GM18868 (cell line): ENCODE measurements at regions not wholly inside any gene's neighbourhood (a gene's known extent, or its start where the extent isn't known, plus 50 kb on each side); places are given as distances from the start of the nearest gene placed in this dataset.

Source experiments
- ATAC-seq: cut with Tn5 transposase; IDR thresholded peaks from one replicate; pipeline ENCODE4 v1.9.1; 2021; ENCODE audit warnings: mild to moderate bottlenecking, moderate library complexity; ENCODE audit not compliant: unreplicated experiment

- no peak for ATAC-seq
Measured at GRCh38 chr2:104664672-104665071, 189.2 kb upstream of the POU3F3 start.

- ATAC-seq, result no peak
Measured at GRCh38 chr2:104668631-104669030, 185.3 kb upstream of the POU3F3 start.

DNA sequence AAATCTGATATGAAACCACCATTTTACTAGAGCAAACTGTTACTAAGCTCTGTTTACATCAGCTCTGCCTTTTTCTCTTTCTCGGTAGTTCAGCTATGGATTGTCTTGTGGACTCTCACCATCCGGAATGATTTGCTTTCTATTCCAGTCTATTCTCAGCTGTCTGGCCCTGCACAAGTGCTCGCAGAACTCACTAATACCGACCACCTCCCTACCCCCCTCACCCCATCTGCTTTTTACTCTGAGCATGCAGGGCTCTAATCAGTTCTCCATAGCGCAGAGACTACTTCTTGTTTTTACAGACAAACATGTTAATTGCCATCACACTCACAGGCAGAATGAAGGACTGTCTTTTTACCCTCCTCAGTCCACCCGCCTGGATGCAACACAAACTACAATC, 180.7 kb upstream of the POU3F3 start:
- no peak for ATAC-seq

GRCh38 chr2:104678181-104678580, 175.7 kb upstream of the POU3F3 start:
- no peak for ATAC-seq

DNA sequence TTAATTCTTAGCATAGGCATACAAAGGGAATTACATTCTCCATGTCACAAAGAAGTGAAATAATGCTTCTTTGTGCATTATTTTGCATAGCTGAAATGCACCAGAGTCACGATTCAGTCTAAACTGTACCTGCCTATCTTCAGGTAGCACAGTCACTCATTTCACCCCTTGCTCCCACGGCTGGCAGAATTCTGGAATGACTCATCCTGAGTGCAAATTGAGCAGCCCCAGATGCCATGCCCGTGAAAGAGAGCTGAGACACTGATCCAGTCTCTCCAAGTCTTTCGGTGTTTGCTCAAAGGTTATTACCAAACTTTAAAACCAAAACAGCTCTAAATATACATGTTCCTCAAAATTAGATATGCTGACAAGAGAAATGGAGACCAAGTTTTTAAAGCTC, 168.3 kb upstream of the POU3F3 start:
- no peak for ATAC-seq

GRCh38 chr2:104687147-104687546, 166.8 kb upstream of the POU3F3 start:
- no peak for ATAC-seq

- no peak for ATAC-seq
Measured at GRCh38 chr2:104690255-104690984, 163.5 kb upstream of the POU3F3 start.

DNA sequence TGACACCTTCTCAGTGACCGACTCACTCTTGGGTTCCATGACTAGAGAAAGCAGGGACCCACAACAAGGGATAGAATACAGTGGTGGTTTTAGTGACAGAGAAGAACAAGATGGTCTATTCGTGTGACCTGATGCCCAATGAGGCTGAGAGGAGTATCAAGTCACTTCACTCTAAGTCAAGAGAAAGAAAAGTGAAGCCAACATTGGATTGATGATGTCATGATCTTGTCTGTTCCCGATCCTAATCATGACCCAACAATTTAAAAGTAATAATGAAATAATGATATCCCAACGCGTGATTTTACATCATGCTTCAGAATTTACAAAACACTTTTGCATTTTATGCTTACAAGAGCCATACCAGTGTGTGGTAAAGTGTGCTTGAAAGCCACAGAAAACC, 155.6 kb upstream of the POU3F3 start:
- no peak for ATAC-seq

- ATAC-seq, result no peak
Measured at GRCh38 chr2:104701411-104701911, 152.5 kb upstream of the POU3F3 start.

- no peak for ATAC-seq
Measured at GRCh38 chr2:104702031-104702850, 151.7 kb upstream of the POU3F3 start.

DNA sequence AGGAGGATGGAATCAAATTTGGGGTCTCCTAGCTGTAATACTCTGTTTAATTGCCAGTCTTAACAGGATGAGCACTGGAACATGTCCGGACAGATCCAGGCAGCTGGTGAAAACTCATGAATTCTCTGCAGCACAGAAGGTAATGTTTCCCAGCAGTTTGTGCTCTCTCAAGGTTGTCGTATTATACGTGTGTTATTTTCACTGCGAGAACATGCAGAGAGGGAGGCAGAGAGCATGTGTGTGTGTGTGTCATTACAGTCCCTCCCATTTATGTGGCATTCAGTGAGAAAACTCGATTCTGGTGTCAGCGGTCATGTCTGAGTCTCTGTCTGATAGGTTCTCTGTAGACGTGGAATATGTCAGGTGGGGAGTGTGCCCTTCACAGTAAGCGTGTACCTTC, 150.2 kb upstream of the POU3F3 start:
- no peak for ATAC-seq

DNA sequence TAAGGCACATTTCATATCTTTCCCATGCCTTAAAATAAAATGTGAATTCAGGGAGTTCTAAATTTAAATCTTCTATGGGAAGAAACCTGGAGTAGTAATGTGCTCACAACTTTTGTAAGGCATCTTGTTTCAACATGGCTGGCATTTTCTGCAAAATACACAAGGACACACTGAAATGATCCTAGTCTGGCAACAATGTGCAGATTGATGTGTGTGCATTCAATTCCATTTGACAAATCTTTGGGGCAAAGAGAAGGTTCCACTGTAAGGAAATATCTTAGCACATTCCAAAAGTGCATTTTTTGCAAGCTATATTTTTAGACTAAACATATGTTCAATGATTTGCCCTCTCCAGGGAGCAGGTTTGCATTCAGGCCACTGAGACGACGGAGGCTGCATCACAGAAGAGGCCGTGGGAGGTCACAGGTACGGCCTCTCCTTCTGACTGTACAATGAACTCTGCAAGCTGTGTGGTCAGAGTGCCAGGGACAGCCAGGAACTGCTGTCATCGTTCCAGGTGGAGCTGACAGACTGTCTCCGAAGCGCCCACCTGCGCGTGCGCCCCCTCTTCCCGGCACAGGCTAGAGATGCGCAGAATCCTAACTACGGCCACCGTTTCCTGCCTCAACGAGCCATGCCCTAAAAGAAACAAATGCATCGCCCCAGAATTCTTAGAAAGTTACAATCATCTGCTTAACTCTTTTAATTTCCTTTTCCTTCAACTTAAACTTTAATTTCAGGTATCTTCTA, 149.2 kb upstream of the POU3F3 start:
- ATAC-seq, result no peak

- no peak for ATAC-seq
Measured at GRCh38 chr2:104707056-104707455, 146.9 kb upstream of the POU3F3 start.

DNA sequence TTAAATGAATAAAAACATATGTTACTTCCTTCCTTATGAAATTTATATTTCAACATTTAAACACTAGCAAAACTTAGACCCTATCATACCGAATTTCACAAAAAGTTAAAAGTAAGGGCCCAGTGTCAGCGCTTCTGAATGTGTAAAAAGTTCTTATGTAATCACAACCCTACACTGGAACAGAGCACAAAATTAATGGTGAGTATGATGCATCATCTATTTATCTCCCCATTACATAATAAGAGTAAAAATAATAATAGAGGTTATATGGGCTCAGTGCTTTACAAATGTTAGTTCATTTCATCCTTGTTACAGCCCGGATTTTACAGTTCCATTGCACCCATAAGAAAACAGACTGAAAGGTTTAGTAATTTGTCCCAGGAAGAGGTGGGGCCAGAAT, 144.9 kb upstream of the POU3F3 start:
- no peak for ATAC-seq

DNA sequence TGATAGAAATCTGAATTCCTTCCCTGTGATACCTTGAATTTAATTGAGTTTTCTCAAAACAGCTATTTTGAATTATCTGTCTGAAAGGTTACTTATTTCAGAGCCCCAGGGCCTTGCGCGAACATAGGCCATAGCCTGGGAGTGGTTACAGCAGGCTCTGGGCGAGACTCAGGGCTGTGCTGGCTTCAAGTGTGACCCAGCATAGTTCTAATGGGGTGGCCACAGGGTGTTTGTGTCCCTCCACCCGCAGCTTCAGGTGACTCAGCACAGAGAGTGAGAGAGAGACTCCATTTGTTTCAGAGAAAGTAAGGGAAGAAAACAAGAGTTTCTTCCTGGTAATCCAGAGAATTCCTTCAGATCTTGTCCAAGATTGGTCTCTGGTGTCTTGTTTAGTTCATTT, 137.9 kb upstream of the POU3F3 start:
- ATAC-seq, result no peak

DNA sequence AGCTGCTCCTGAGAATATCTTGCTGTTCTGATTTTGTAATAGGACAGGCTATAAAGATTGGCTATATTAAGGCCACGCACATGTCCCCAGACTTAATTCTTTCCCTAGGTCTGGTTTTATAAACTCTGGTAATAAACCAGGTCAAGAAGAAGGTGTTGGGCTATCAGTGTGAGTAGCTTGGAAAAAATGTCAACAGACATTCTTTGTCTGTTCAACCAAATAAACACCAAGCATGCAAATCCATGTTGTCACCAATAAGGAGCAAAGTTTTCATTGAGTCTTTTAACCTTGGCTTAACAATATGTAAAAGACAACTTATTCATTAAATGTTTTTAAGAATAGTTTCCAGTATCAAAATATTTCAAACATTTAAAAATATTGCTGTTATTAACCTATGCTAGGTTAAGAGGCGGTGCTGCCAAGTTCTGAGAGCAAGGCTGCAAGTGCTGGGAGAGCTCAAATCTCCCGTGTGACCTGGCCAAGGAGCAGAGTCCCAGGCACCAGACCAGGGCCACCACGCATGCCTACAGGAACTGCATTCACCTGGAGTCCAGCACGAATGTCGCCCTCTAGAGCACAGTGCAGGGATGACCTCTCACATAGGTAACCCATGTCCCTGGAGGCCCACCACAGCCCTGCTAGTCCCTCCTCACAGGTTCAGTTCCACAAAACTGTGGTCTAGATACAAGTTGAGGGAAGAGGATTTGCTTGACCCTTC, 120.5 kb upstream of the POU3F3 start:
- ATAC-seq, result peak; percentile 88

- peak; percentile 66 for ATAC-seq
Measured at GRCh38 chr2:104734937-104735586, 118.9 kb upstream of the POU3F3 start.

DNA sequence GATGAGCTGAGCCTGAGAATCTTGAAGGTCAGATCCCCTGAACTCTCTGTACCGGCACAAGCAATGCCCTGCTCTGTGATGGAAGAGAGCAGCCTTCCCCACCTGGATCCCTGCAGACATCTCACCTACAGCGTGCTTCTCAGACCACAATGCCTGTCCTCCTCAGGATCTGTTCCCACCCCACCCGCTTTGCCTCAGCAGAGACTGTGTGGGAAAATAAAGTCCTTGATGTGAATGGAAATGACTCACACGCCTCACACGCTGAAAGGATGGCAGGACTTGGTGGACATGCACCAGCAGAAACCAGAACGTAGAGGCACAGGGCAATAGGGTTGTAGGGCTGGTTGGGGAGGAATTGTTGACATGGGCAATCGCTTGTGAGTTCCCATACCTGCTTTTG, 117.9 kb upstream of the POU3F3 start:
- ATAC-seq, result no peak

DNA sequence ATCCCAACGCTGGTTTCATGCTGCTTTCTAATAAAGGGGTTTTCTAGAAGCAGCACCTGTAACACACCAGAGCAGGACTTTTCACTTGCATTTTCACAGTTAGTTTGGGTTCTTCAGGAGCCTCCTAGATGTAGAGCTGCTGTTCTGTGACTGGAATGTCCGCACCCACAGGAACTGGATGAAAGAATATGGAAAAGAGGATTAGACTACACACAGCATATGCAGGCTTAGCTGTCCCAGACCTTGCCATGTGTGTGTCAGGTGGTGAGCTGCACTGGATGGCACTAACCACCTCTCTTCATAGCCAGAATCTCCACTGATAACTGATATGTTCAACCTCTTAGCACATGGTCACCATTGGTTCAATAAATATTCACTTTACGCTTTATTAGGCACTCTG, 112.1 kb upstream of the POU3F3 start:
- ATAC-seq, result no peak

DNA sequence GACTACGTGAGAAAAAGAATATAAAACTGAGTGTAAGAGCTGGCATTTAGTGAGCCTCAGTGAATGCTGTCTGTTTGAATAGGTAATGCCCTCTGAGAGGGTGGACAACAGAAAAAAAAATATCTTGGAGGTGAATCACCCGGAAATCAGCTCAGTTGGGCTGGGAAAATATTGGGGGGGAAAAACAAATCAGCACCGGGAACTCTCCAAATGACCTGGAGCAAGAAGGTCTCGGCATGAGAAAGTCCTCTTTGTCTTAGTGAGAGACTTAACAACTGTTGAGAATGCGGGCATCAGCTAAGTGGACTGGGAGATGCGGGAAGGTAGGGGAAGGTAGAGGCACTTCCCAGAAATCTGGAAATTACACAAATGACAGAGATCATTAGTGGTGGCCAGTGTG, 109.4 kb upstream of the POU3F3 start:
- no peak for ATAC-seq
